ENCODE measurements at regions not wholly inside any gene's neighbourhood (a gene's known extent, or its start where the extent isn't known, plus 50 kb on each side); places are given as distances from the start of the nearest gene placed in this dataset.

DNA sequence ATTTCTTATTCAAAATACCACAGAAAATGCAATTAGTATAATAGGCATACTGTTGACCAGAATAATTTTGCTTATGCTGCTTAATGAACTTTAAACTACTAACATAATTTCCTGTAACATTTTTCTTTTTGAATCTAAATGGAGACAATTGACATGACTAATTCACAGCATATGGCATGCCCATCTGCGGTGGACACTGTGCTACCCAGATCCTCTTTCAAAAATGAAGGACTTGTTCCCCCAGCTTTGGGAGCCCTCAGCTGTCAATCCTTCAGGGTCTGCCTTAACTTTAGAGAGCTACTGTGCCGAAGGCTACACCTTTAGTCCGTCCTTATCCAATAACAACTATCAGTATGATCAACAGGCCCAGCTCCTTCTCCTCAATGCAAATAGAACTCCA lies 789.0 kb downstream of the PLA2G4A start:
- TF ChIP-seq, protein P1, sequence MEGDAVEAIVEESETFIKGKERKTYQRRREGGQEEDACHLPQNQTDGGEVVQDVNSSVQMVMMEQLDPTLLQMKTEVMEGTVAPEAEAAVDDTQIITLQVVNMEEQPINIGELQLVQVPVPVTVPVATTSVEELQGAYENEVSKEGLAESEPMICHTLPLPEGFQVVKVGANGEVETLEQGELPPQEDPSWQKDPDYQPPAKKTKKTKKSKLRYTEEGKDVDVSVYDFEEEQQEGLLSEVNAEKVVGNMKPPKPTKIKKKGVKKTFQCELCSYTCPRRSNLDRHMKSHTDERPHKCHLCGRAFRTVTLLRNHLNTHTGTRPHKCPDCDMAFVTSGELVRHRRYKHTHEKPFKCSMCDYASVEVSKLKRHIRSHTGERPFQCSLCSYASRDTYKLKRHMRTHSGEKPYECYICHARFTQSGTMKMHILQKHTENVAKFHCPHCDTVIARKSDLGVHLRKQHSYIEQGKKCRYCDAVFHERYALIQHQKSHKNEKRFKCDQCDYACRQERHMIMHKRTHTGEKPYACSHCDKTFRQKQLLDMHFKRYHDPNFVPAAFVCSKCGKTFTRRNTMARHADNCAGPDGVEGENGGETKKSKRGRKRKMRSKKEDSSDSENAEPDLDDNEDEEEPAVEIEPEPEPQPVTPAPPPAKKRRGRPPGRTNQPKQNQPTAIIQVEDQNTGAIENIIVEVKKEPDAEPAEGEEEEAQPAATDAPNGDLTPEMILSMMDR (IDR thresholded peaks at IDR 0.05 in 8 of 11, conservative IDR thresholded peaks at IDR 0.05 in 3 of 11), result no peak
- TF ChIP-seq POLR2A (IDR thresholded peaks at IDR 0.05) (no peak), POLR2AphosphoS5 (IDR thresholded peaks at IDR 0.05) (no peak)
